GM12864 (cell line): ENCODE measurements at regions not wholly inside any gene's neighbourhood (a gene's known extent, or its start where the extent isn't known, plus 50 kb on each side); places are given as distances from the start of the nearest gene placed in this dataset.

Source experiments
- DNase-seq: peaks from one replicate; pipeline ENCODE4 v3.0.0-alpha.2; 2011; ENCODE audit warnings: low read depth
- H3K4me3 ChIP-seq: 2 replicates; pipeline ENCODE4 v1.5.1; 2011; ENCODE audit warnings: mild to moderate bottlenecking, low read depth, low read length, control low read depth
- CTCF ChIP-seq: IDR thresholded peaks from 2 replicates; pipeline ENCODE4 v1.5.1; 2011; ENCODE audit warnings: low read depth, mild to moderate bottlenecking, moderate library complexity, low read length, control low read depth, inconsistent platforms; ENCODE audit errors: missing control alignments

GRCh38 chr1:14181191-14181795 lies 417.2 kb upstream of the KAZN start:
- H3K4me3 ChIP-seq: no peak overlapping the region
- no peak for DNase-seq
- no peak for TF ChIP-seq CTCF

- TF ChIP-seq CTCF: no peak
- DNase-seq: no peak
- H3K4me3 ChIP-seq: no peak overlapping the region
Measured at GRCh38 chr1:14182856-14183255, 415.6 kb upstream of the KAZN start.

GRCh38 chr1:14183329-14183728 lies 415.2 kb upstream of the KAZN start:
- no peak overlapping the region for H3K4me3 ChIP-seq
- no peak for TF ChIP-seq CTCF
- no peak for DNase-seq

- no peak for TF ChIP-seq CTCF
- DNase-seq: no peak
Measured at GRCh38 chr1:14184454-14184853, 414.0 kb upstream of the KAZN start.

GRCh38 chr1:14189381-14189780 lies 409.1 kb upstream of the KAZN start:
- no peak for DNase-seq
- no peak overlapping the region for H3K4me3 ChIP-seq
- no peak for TF ChIP-seq CTCF

More at GRCh38 chr1:14184454-14184853, 414.0 kb upstream of the KAZN start:
- H3K4me3 ChIP-seq: no peak overlapping the region

GRCh38 chr1:14190508-14190907 lies 408.0 kb upstream of the KAZN start:
- no peak overlapping the region for H3K4me3 ChIP-seq
- no peak for DNase-seq
- no peak for TF ChIP-seq CTCF

GRCh38 chr1:14194511-14194910 lies 404.0 kb upstream of the KAZN start:
- no peak overlapping the region for H3K4me3 ChIP-seq
- DNase-seq: no peak
- TF ChIP-seq CTCF: no peak
